WTC11 (cell line): ENCODE measurements at regions not wholly inside any gene's neighbourhood (a gene's known extent, or its start where the extent isn't known, plus 50 kb on each side); places are given as distances from the start of the nearest gene placed in this dataset.

Source experiments
- ATAC-seq: fragments of 200-7000 bp; cut with Tn5 transposase; 2 replicates; pipeline ENCODE4 v1.10.0; 2021; ENCODE audit warnings: mild to moderate bottlenecking, moderate library complexity
- CTCF ChIA-PET: fragments of 300-600 bp; sonication (Branson Sonifier 250); formaldehyde crosslinking; loops from one replicate; lab custom pipeline; 2021; ENCODE audit warnings: antibody characterized with exemption; lab: Charles Lee
- POLR2A ChIA-PET: fragments of 350-600 bp; sonication (Branson Sonifier 250); formaldehyde crosslinking; loops from one replicate; lab custom pipeline; 2021; ENCODE audit warnings: antibody characterized with exemption; lab: Charles Lee
- DNase-seq: peaks from one replicate; pipeline ENCODE4 v3.0.0; 2021; ENCODE audit warnings: low spot score
- H3K27ac Mint-ChIP-seq: 2 replicates; pipeline ENCODE4 v1.8.0; 2021; ENCODE audit warnings: mixed read lengths
- H3K27me3 Mint-ChIP-seq: 2 replicates; pipeline ENCODE4 v1.8.0; 2021; ENCODE audit warnings: low read depth, mild to moderate bottlenecking, moderate library complexity, mixed read lengths
- H3K36me3 Mint-ChIP-seq: 2 replicates; pipeline ENCODE4 v1.8.0; 2021; ENCODE audit warnings: mixed read lengths
- H3K4me1 Mint-ChIP-seq: 2 replicates; pipeline ENCODE4 v1.8.0; 2022; ENCODE audit warnings: mixed read lengths
- H3K4me3 Mint-ChIP-seq: 2 replicates; pipeline ENCODE4 v1.8.0; 2021; ENCODE audit warnings: mild to moderate bottlenecking, moderate library complexity, mixed read lengths
- H3K9me3 Mint-ChIP-seq: 2 replicates; pipeline ENCODE4 v1.8.0; 2021; ENCODE audit warnings: mixed read lengths
- ATF6 ChIP-seq: sonication (generic); formaldehyde crosslinking; IDR thresholded peaks from 2 replicates; pipeline ENCODE4 v1.8.1; 2023; ENCODE audit warnings: mild to moderate bottlenecking, missing genetic modification reagents
- CDX4 ChIP-seq: fragments of 250-450 bp; sonication (Bioruptor Pico); IDR thresholded peaks from 2 replicates; pipeline ENCODE4 v1.9.0; 2021; ENCODE audit warnings: moderate library complexity, mild to moderate bottlenecking, inconsistent platforms, borderline replicate concordance
- CREB1 ChIP-seq: sonication (generic); formaldehyde crosslinking; IDR thresholded peaks from 2 replicates; pipeline ENCODE4 v1.8.0; 2023; ENCODE audit warnings: mild to moderate bottlenecking, missing genetic modification reagents
- EMX1 ChIP-seq: fragments of 250-450 bp; sonication (Bioruptor Pico); IDR thresholded peaks from 2 replicates; pipeline ENCODE4 v1.8.0; 2021; ENCODE audit warnings: mild to moderate bottlenecking
- FOXK1 ChIP-seq: sonication (generic); formaldehyde crosslinking; IDR thresholded peaks from 2 replicates; pipeline ENCODE4 v1.8.0; 2022; ENCODE audit warnings: mild to moderate bottlenecking, moderate library complexity, missing genetic modification reagents
- HMGXB4 ChIP-seq: sonication (generic); formaldehyde crosslinking; IDR thresholded peaks from 2 replicates; pipeline ENCODE4 v1.8.1; 2023; ENCODE audit warnings: mild to moderate bottlenecking, moderate library complexity, missing genetic modification reagents
- MLX ChIP-seq: sonication (generic); formaldehyde crosslinking; IDR thresholded peaks from 2 replicates; pipeline ENCODE4 v1.8.1; 2023; ENCODE audit warnings: mild to moderate bottlenecking, missing genetic modification reagents, moderate library complexity
- NFYB ChIP-seq: sonication (generic); formaldehyde crosslinking; conservative IDR thresholded peaks from 2 replicates; pipeline ENCODE4 v1.8.0; 2022; ENCODE audit warnings: low read depth, missing genetic modification reagents
- NR3C1 ChIP-seq: sonication (generic); formaldehyde crosslinking; conservative IDR thresholded peaks from 2 replicates; pipeline ENCODE4 v1.8.1; 2023; ENCODE audit warnings: low read depth, mild to moderate bottlenecking, missing genetic modification reagents
- PREB ChIP-seq: sonication (generic); formaldehyde crosslinking; IDR thresholded peaks from 2 replicates; pipeline ENCODE4 v1.8.1; 2022; ENCODE audit warnings: mild to moderate bottlenecking, missing genetic modification reagents, moderate library complexity, borderline replicate concordance
- RELA ChIP-seq: sonication (generic); formaldehyde crosslinking; IDR thresholded peaks from 2 replicates; pipeline ENCODE4 v1.8.1; 2022; ENCODE audit warnings: missing genetic modification reagents, mild to moderate bottlenecking, borderline replicate concordance
- RORB ChIP-seq: fragments of 250-450 bp; sonication (Bioruptor Pico); IDR thresholded peaks from 2 replicates; pipeline ENCODE4 v1.9.0; 2021; ENCODE audit warnings: mild to moderate bottlenecking
- SMAD3 ChIP-seq: sonication (generic); formaldehyde crosslinking; IDR thresholded peaks from 2 replicates; pipeline ENCODE4 v1.8.0; 2022; ENCODE audit warnings: missing genetic modification reagents, mild to moderate bottlenecking, borderline replicate concordance
- TEAD1 ChIP-seq: sonication (generic); formaldehyde crosslinking; IDR thresholded peaks from 2 replicates; pipeline ENCODE4 v1.8.0; 2022; ENCODE audit warnings: mild to moderate bottlenecking, missing genetic modification reagents
- TEAD4 ChIP-seq: sonication (generic); formaldehyde crosslinking; IDR thresholded peaks from 2 replicates; pipeline ENCODE4 v1.8.0; 2022; ENCODE audit warnings: mild to moderate bottlenecking, missing genetic modification reagents
- TP53 ChIP-seq: sonication (generic); formaldehyde crosslinking; IDR thresholded peaks from 2 replicates; pipeline ENCODE4 v1.8.1; 2023; ENCODE audit warnings: mild to moderate bottlenecking, missing genetic modification reagents
- USF2 ChIP-seq: sonication (generic); formaldehyde crosslinking; IDR thresholded peaks from 2 replicates; pipeline ENCODE4 v1.8.1; 2023; ENCODE audit warnings: mild to moderate bottlenecking, missing genetic modification reagents, moderate library complexity
- ZNF121 ChIP-seq: sonication (generic); formaldehyde crosslinking; IDR thresholded peaks from 2 replicates; pipeline ENCODE4 v1.8.0; 2023; ENCODE audit warnings: missing genetic modification reagents
- ZNF219 ChIP-seq: sonication (generic); formaldehyde crosslinking; IDR thresholded peaks from 2 replicates; pipeline ENCODE4 v1.8.0; 2023; ENCODE audit warnings: missing genetic modification reagents, mild to moderate bottlenecking, borderline replicate concordance
- ZNF423 ChIP-seq: fragments of 250-450 bp; sonication (Bioruptor Pico); IDR thresholded peaks from 2 replicates; pipeline ENCODE4 v2.1.2; 2022; ENCODE audit warnings: mild to moderate bottlenecking, moderate library complexity
- TF ChIP-seq, protein P1 (sequence below): sonication (generic); formaldehyde crosslinking; IDR thresholded peaks from 2 replicates; pipeline ENCODE4 v1.8.0; 2022; ENCODE audit warnings: missing genetic modification reagents

- ChIA-PET POLR2A (no interaction called here), CTCF (interaction anchor here (0.8 kb wide), 1 partner anchor 16 kb away, joined by 3 read pairs; no protein-coding TSS in a partner anchor)
- DNase-seq (no peak), ATAC-seq (no peak)
- H3K4me3 Mint-ChIP-seq, result no peak overlapping the region
- no peaks in the 10 kb centered on the region for H3K4me1 Mint-ChIP-seq
- H3K36me3 Mint-ChIP-seq, result no peaks in the 10 kb centered on the region
- H3K27ac Mint-ChIP-seq, result no peak overlapping the region
- TF ChIP-seq NR3C1 (no peak), RELA (CRISPR knock-in tag) (no peak), PREB (no peak), NFYB (no peak), MLX (CRISPR knock-in tag) (no peak), TP53 (no peak), HMGXB4 (CRISPR knock-in tag) (no peak), CREB1 (CRISPR knock-in tag) (no peak), ZNF423 (no peak), USF2 (CRISPR knock-in tag) (no peak)
- TF ChIP-seq, protein P1, sequence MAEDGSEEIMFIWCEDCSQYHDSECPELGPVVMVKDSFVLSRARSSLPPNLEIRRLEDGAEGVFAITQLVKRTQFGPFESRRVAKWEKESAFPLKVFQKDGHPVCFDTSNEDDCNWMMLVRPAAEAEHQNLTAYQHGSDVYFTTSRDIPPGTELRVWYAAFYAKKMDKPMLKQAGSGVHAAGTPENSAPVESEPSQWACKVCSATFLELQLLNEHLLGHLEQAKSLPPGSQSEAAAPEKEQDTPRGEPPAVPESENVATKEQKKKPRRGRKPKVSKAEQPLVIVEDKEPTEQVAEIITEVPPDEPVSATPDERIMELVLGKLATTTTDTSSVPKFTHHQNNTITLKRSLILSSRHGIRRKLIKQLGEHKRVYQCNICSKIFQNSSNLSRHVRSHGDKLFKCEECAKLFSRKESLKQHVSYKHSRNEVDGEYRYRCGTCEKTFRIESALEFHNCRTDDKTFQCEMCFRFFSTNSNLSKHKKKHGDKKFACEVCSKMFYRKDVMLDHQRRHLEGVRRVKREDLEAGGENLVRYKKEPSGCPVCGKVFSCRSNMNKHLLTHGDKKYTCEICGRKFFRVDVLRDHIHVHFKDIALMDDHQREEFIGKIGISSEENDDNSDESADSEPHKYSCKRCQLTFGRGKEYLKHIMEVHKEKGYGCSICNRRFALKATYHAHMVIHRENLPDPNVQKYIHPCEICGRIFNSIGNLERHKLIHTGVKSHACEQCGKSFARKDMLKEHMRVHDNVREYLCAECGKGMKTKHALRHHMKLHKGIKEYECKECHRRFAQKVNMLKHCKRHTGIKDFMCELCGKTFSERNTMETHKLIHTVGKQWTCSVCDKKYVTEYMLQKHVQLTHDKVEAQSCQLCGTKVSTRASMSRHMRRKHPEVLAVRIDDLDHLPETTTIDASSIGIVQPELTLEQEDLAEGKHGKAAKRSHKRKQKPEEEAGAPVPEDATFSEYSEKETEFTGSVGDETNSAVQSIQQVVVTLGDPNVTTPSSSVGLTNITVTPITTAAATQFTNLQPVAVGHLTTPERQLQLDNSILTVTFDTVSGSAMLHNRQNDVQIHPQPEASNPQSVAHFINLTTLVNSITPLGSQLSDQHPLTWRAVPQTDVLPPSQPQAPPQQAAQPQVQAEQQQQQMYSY (CRISPR knock-in tag), result no peak
- no peaks in the 10 kb centered on the region for H3K27me3 Mint-ChIP-seq
- H3K9me3 Mint-ChIP-seq, result peaks cover 17% of the 10 kb centered on the region
These were observed 84.9 kb upstream of the TNP1 start for GRCh38 chr2:216944733-216945132.

DNA sequence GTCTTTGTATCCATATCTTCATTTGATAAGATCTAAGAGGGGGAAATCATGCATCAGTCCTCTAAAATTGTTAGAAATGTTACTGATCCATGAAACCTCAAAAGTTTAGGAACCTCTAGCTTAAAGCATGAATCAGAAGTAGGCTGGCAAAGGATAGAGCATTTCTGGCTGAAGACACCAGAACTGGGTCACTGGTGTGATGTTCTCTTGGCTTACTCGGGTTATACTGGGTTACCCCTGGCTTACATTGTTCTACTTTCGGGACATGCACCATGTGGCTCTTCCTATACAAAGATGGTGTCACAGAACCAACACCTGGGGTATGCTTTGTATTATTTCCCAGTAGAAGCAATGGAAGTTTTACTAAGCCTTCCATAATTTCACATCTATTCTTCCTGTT lies 83.2 kb upstream of the TNP1 start:
- no peaks in the 10 kb centered on the region for H3K27me3 Mint-ChIP-seq

DNA sequence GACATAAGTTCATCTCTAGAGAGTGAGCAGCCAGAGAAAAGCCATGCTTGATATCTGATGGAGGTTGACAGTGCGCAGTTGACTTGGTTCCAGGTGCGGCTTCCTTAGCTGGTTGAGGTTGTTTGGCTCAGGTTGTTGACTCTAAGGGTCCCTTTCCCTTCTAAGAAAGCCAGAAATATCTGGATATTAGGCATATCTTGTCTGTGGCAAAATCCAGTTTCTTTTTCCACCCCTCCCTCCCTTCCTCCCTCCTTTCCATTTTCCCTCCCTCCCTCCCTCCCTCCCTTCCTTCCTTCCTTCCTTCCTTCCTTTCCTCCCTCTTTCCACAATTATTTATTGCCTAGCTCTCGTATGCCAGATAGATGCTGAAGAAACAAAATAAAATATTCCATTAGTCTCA lies 82.6 kb upstream of the TNP1 start:
- no peaks in the 10 kb centered on the region for H3K4me1 Mint-ChIP-seq
- CTCF ChIA-PET, result no interaction called here
- H3K27me3 Mint-ChIP-seq, result no peaks in the 10 kb centered on the region
- DNase-seq (no peak), ATAC-seq (no peak)
- H3K36me3 Mint-ChIP-seq, result no peaks in the 10 kb centered on the region
- peaks cover 17% of the 10 kb centered on the region for H3K9me3 Mint-ChIP-seq
- no peak overlapping the region for H3K27ac Mint-ChIP-seq
- POLR2A ChIA-PET, result no interaction called here
- H3K4me3 Mint-ChIP-seq, result no peak overlapping the region
- TF ChIP-seq NFYB, result no peak
- TF ChIP-seq EMX1, result no peak
- no peak for TF ChIP-seq ATF6 (CRISPR knock-in tag)
- no peak for TF ChIP-seq SMAD3
- TF ChIP-seq CDX4 (CRISPR knock-in tag), result no peak
- no peak for TF ChIP-seq TEAD1 (CRISPR knock-in tag)
- no peak for TF ChIP-seq ZNF423
- TF ChIP-seq ZNF121 (CRISPR knock-in tag), result no peak
- no peak for TF ChIP-seq TEAD4 (CRISPR knock-in tag)
- TF ChIP-seq FOXK1 (CRISPR knock-in tag), result no peak
- no peak for TF ChIP-seq ZNF219

More for the DNA sequence above, 83.2 kb upstream of the TNP1 start:
- TF ChIP-seq RORB (CRISPR knock-in tag), result no peak
- no peak for TF ChIP-seq MLX (CRISPR knock-in tag)
- DNase-seq (no peak), ATAC-seq (no peak)
- H3K27ac Mint-ChIP-seq, result no peak overlapping the region
- H3K9me3 Mint-ChIP-seq, result peaks cover 17% of the 10 kb centered on the region
- no peak overlapping the region for H3K4me3 Mint-ChIP-seq
- CTCF ChIA-PET, result no interaction called here
- no peaks in the 10 kb centered on the region for H3K36me3 Mint-ChIP-seq
- POLR2A ChIA-PET, result no interaction called here
- no peaks in the 10 kb centered on the region for H3K4me1 Mint-ChIP-seq
